ENCODE measurements at regions not wholly inside any gene's neighbourhood (a gene's known extent, or its start where the extent isn't known, plus 50 kb on each side); places are given as distances from the start of the nearest gene placed in this dataset.
"Not testable (repeated sequence)": the region's sequence is repeated elsewhere in the genome, so short reads cannot be mapped to it uniquely, and the experiment has no call there.

- H3K4me1 ChIP-seq (ENCODE audit: insufficient read depth, low read length) = no peaks in the 10 kb centered on the region
- no peaks in the 10 kb centered on the region for H3K36me3 ChIP-seq (ENCODE audit: insufficient read depth, low read length)
- TF ChIP-seq CTCF (IDR thresholded peaks at IDR 0.05; ENCODE audit: extremely low read depth, low read depth, low read length) = no peak
- H3K79me2 ChIP-seq (ENCODE audit: insufficient read depth, low read length) = no peaks in the 10 kb centered on the region
- no peaks in the 10 kb centered on the region for H3K27me3 ChIP-seq (ENCODE audit: insufficient read depth, low read length)
- H3K4me2 ChIP-seq (ENCODE audit: insufficient read depth, low read length) = no peak overlapping the region
- no peak overlapping the region for H2AFZ ChIP-seq (ENCODE audit: low read length)
- H3K27ac ChIP-seq (ENCODE audit: low read depth, low read length) = no peak overlapping the region
- no peaks in the 10 kb centered on the region for H3K9me3 ChIP-seq (ENCODE audit: low read depth, low read length)
- H3K4me3 ChIP-seq (ENCODE audit: insufficient read depth, low read length) = no peak overlapping the region
- no peaks in the 10 kb centered on the region for H4K20me1 ChIP-seq (ENCODE audit: insufficient read depth, low read length)
- DNase-seq (ENCODE audit: insufficient read length, low spot score, missing footprints) = no peak
These were observed 174.3 kb downstream of the CPS1 start for GRCh38 chr2:210730672-210731071.

DNA sequence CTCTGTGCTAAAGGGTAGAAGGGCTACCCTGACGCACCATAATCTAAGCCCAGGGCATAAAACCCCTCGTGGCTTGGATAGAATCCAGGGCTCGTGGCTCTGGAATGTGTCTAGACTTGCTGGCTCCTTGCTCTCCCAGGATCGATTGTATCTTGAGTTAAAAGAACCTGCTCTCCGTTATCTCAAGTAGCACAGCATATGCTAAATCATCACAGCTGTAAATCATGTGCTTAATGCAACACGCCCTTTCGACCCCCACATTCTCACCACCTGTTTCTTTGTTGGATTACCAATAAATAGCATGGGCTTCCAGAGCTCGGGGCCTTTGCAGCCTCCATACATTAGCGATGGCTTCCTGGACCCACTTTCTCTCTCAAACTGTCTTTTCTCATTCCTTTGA is 190.4 kb downstream of the CPS1 start:
- not testable (repeated sequence) for H4K20me1 ChIP-seq (ENCODE audit: insufficient read depth, low read length); H2AFZ ChIP-seq (ENCODE audit: low read length); H3K27ac ChIP-seq (ENCODE audit: low read depth, low read length); H3K4me1 ChIP-seq (ENCODE audit: insufficient read depth, low read length); H3K36me3 ChIP-seq (ENCODE audit: insufficient read depth, low read length); H3K4me2 ChIP-seq (ENCODE audit: insufficient read depth, low read length); H3K27me3 ChIP-seq (ENCODE audit: insufficient read depth, low read length); DNase-seq (ENCODE audit: insufficient read length, low spot score, missing footprints); H3K9me3 ChIP-seq (ENCODE audit: low read depth, low read length); H3K79me2 ChIP-seq (ENCODE audit: insufficient read depth, low read length); H3K4me3 ChIP-seq (ENCODE audit: insufficient read depth, low read length)

GRCh38 chr2:210752532-210752931 is 196.1 kb downstream of the CPS1 start:
- Histone ChIP-seq H4K20me1 (ENCODE audit: insufficient read depth, low read length) (no peaks in the 10 kb centered on the region), H3K79me2 (ENCODE audit: insufficient read depth, low read length) (no peaks in the 10 kb centered on the region), H3K27me3 (ENCODE audit: insufficient read depth, low read length) (no peaks in the 10 kb centered on the region), H3K4me1 (ENCODE audit: insufficient read depth, low read length) (no peaks in the 10 kb centered on the region), H3K36me3 (ENCODE audit: insufficient read depth, low read length) (no peaks in the 10 kb centered on the region), H3K9me3 (ENCODE audit: low read depth, low read length) (no peaks in the 10 kb centered on the region), H2AFZ (ENCODE audit: low read length) (no peak overlapping the region), H3K4me2 (ENCODE audit: insufficient read depth, low read length) (no peak overlapping the region), H3K27ac (ENCODE audit: low read depth, low read length) (no peak overlapping the region), H3K4me3 (ENCODE audit: insufficient read depth, low read length) (no peak overlapping the region)
- TF ChIP-seq CTCF (IDR thresholded peaks at IDR 0.05; ENCODE audit: extremely low read depth, low read depth, low read length) = no peak
- DNase-seq (ENCODE audit: insufficient read length, low spot score, missing footprints) = no peak

GRCh38 chr2:210753386-210753785 is 197.0 kb downstream of the CPS1 start:
- H3K27ac ChIP-seq (ENCODE audit: low read depth, low read length) = no peak overlapping the region
- no peaks in the 10 kb centered on the region for H3K9me3 ChIP-seq (ENCODE audit: low read depth, low read length)
- no peak overlapping the region for H3K4me3 ChIP-seq (ENCODE audit: insufficient read depth, low read length)
- no peak for TF ChIP-seq CTCF (IDR thresholded peaks at IDR 0.05; ENCODE audit: extremely low read depth, low read depth, low read length)
- no peak for DNase-seq (ENCODE audit: insufficient read length, low spot score, missing footprints)
- no peaks in the 10 kb centered on the region for H4K20me1 ChIP-seq (ENCODE audit: insufficient read depth, low read length)
- no peaks in the 10 kb centered on the region for H3K79me2 ChIP-seq (ENCODE audit: insufficient read depth, low read length)
- no peak overlapping the region for H2AFZ ChIP-seq (ENCODE audit: low read length)
- no peaks in the 10 kb centered on the region for H3K4me1 ChIP-seq (ENCODE audit: insufficient read depth, low read length)
- H3K27me3 ChIP-seq (ENCODE audit: insufficient read depth, low read length) = no peaks in the 10 kb centered on the region
- no peak overlapping the region for H3K4me2 ChIP-seq (ENCODE audit: insufficient read depth, low read length)
- H3K36me3 ChIP-seq (ENCODE audit: insufficient read depth, low read length) = no peaks in the 10 kb centered on the region

- TF ChIP-seq CTCF (IDR thresholded peaks at IDR 0.05; ENCODE audit: extremely low read depth, low read depth, low read length) = no peak
- Histone ChIP-seq H3K79me2 (ENCODE audit: insufficient read depth, low read length) (no peaks in the 10 kb centered on the region), H3K27me3 (ENCODE audit: insufficient read depth, low read length) (no peaks in the 10 kb centered on the region), H3K4me1 (ENCODE audit: insufficient read depth, low read length) (no peaks in the 10 kb centered on the region), H3K27ac (ENCODE audit: low read depth, low read length) (no peak overlapping the region), H3K4me3 (ENCODE audit: insufficient read depth, low read length) (no peak overlapping the region), H3K9me3 (ENCODE audit: low read depth, low read length) (no peaks in the 10 kb centered on the region), H3K36me3 (ENCODE audit: insufficient read depth, low read length) (no peaks in the 10 kb centered on the region), H2AFZ (ENCODE audit: low read length) (no peak overlapping the region), H3K4me2 (ENCODE audit: insufficient read depth, low read length) (no peak overlapping the region), H4K20me1 (ENCODE audit: insufficient read depth, low read length) (no peaks in the 10 kb centered on the region)
- no peak for DNase-seq (ENCODE audit: insufficient read length, low spot score, missing footprints)
These were observed 200.5 kb downstream of the CPS1 start for GRCh38 chr2:210756855-210757254.

Measured in osteoblast (primary cell).